KMS-11 (cell line): ENCODE measurements at regions not wholly inside any gene's neighbourhood (a gene's known extent, or its start where the extent isn't known, plus 50 kb on each side); places are given as distances from the start of the nearest gene placed in this dataset.

Source experiments
- H2AFZ ChIP-seq: fragments of 200-600 bp; sonication (generic); 2 replicates; pipeline ENCODE4 v1.6.1; 2016; ENCODE audit warnings: antibody characterized with exemption, mixed run types, low read depth
- H3K27ac ChIP-seq: fragments of 200-600 bp; sonication (generic); 2 replicates; pipeline ENCODE4 v1.6.1; 2016; ENCODE audit warnings: mild to moderate bottlenecking, mixed run types
- H3K27me3 ChIP-seq: fragments of 200-600 bp; sonication (generic); 2 replicates; pipeline ENCODE4 v1.6.1; 2017; ENCODE audit warnings: mild to moderate bottlenecking, low read depth, mixed run types, moderate library complexity; ENCODE audit not compliant: insufficient read depth
- H3K36me3 ChIP-seq: fragments of 200-600 bp; sonication (generic); 2 replicates; pipeline ENCODE4 v1.6.1; 2017; ENCODE audit warnings: mild to moderate bottlenecking, mixed run types; ENCODE audit not compliant: insufficient read depth
- H3K4me1 ChIP-seq: fragments of 200-600 bp; sonication (generic); 2 replicates; pipeline ENCODE4 v1.6.1; 2016; ENCODE audit warnings: mild to moderate bottlenecking, low read depth, mixed run types; ENCODE audit not compliant: poor library complexity, severe bottlenecking
- H3K4me2 ChIP-seq: fragments of 200-600 bp; sonication (generic); 2 replicates; pipeline ENCODE4 v1.7.0; 2016; ENCODE audit warnings: mild to moderate bottlenecking, mixed run types
- H3K4me3 ChIP-seq: fragments of 200-600 bp; sonication (generic); IDR thresholded peaks from 2 replicates; pipeline ENCODE4 v1.6.1; 2017; ENCODE audit warnings: low read depth, low read length, mixed read lengths; ENCODE audit not compliant: insufficient read depth
- H3K79me2 ChIP-seq: fragments of 200-600 bp; sonication (generic); 2 replicates; pipeline ENCODE4 v1.6.1; 2016; ENCODE audit warnings: low read depth, mixed run types; ENCODE audit not compliant: insufficient read depth
- H3K9ac ChIP-seq: fragments of 200-600 bp; sonication (generic); 2 replicates; pipeline ENCODE4 v1.6.1; 2016; ENCODE audit warnings: mild to moderate bottlenecking, mixed run types
- H4K20me1 ChIP-seq: fragments of 200-600 bp; sonication (generic); 2 replicates; pipeline ENCODE4 v1.6.1; 2016; ENCODE audit warnings: mild to moderate bottlenecking, mixed run types; ENCODE audit not compliant: insufficient read depth
- TF ChIP-seq, protein P1 (sequence below): fragments of 200-600 bp; sonication (generic); conservative IDR thresholded peaks from 2 replicates; pipeline ENCODE4 v1.6.1; 2017; ENCODE audit warnings: low read depth, mild to moderate bottlenecking, antibody characterized with exemption, low read length, moderate library complexity, mixed read lengths

DNA sequence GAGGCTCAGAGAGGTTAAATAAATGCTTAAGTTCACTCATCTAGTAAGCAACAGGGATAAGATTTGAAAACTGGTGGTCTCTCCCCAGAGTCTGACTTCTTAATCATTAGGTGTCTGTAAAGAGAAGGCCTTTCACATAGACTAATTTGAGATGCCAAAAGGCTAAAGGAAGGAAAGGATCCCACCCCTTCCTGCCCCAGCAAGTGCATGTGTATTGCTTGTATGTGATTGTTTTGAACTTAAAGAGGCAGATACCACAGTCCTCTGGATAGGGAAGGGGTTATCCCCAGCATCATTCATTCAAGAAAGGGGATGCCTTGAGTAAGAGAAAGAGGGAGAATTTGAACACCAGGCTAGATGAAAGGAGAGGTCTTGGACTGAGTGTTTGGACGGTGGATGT is 192.0 kb downstream of the OGFRL1 start:
- Histone ChIP-seq H3K27me3 (no peaks in the 10 kb centered on the region), H3K4me1 (peaks cover 19% of the 10 kb centered on the region), H3K27ac (no peak overlapping the region), H4K20me1 (no peaks in the 10 kb centered on the region), H3K9ac (no peak overlapping the region), H3K36me3 (no peaks in the 10 kb centered on the region), H2AFZ (no peak overlapping the region), H3K4me3 (no peak overlapping the region), H3K4me2 (no peak overlapping the region), H3K79me2 (no peaks in the 10 kb centered on the region)
- TF ChIP-seq, protein P1, sequence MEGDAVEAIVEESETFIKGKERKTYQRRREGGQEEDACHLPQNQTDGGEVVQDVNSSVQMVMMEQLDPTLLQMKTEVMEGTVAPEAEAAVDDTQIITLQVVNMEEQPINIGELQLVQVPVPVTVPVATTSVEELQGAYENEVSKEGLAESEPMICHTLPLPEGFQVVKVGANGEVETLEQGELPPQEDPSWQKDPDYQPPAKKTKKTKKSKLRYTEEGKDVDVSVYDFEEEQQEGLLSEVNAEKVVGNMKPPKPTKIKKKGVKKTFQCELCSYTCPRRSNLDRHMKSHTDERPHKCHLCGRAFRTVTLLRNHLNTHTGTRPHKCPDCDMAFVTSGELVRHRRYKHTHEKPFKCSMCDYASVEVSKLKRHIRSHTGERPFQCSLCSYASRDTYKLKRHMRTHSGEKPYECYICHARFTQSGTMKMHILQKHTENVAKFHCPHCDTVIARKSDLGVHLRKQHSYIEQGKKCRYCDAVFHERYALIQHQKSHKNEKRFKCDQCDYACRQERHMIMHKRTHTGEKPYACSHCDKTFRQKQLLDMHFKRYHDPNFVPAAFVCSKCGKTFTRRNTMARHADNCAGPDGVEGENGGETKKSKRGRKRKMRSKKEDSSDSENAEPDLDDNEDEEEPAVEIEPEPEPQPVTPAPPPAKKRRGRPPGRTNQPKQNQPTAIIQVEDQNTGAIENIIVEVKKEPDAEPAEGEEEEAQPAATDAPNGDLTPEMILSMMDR, result no peak

DNA sequence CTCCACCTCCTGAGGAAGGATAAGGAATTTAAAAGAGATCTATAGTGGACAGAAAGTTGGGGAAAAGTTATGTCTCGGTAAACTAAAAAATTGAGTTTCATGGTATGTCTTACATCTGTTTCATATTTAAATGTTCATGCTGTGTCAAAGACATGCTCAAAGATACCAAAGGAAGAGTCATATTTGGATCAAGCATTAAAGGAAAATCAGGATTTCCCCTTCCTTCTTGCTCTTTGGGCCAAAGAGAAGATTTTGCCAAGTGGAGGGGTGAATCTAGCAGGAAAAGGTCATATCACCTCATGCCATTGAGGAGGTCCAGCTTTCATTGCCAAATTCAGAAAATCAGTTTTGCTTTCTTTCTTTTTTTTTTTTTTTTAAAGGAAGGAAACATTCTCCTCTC is 192.4 kb downstream of the OGFRL1 start:
- Histone ChIP-seq H3K79me2 (no peaks in the 10 kb centered on the region), H3K27me3 (no peaks in the 10 kb centered on the region), H3K4me3 (no peak overlapping the region), H2AFZ (no peak overlapping the region), H3K4me2 (no peak overlapping the region), H3K9ac (no peak overlapping the region), H3K27ac (no peak overlapping the region), H3K4me1 (peaks cover 19% of the 10 kb centered on the region), H4K20me1 (no peaks in the 10 kb centered on the region), H3K36me3 (no peaks in the 10 kb centered on the region)
- TF ChIP-seq, protein P1, result no peak

DNA sequence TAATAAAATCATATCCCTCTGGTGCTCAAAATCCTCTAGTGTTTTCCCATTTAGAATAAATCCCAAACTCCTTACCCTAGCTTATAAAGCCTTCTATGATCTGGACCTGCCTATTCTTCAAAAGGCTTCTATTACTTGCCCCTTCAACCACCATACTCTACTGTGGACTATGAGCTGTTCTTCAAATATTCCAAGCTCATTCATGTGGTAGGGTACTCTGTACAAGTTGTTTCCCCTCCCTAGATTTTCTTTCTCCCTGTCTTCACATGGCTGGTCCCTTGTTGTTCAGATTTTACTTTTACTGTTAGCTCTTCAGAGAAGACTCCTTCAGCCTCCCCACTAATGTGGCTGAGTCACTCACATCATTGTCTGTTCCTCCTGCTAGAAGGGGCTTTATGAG is 193.2 kb downstream of the OGFRL1 start:
- H3K4me1 ChIP-seq, result peaks cover 19% of the 10 kb centered on the region
- H3K4me3 ChIP-seq, result no peak overlapping the region
- TF ChIP-seq, protein P1, result no peak
- H4K20me1 ChIP-seq, result no peaks in the 10 kb centered on the region
- no peak overlapping the region for H3K27ac ChIP-seq
- H3K79me2 ChIP-seq, result no peaks in the 10 kb centered on the region
- no peak overlapping the region for H3K4me2 ChIP-seq
- no peaks in the 10 kb centered on the region for H3K27me3 ChIP-seq
- H3K9ac ChIP-seq, result no peak overlapping the region
- H2AFZ ChIP-seq, result no peak overlapping the region
- no peaks in the 10 kb centered on the region for H3K36me3 ChIP-seq

- Histone ChIP-seq H3K27ac (no peak overlapping the region), H3K4me3 (no peak overlapping the region), H2AFZ (no peak overlapping the region), H3K9ac (no peak overlapping the region), H3K27me3 (no peaks in the 10 kb centered on the region), H3K4me2 (no peak overlapping the region), H3K79me2 (no peaks in the 10 kb centered on the region), H3K36me3 (no peaks in the 10 kb centered on the region), H3K4me1 (peaks cover 19% of the 10 kb centered on the region), H4K20me1 (no peaks in the 10 kb centered on the region)
- TF ChIP-seq, protein P1, result no peak
Observed at GRCh38 chr6:71482742-71483141, 194.1 kb downstream of the OGFRL1 start.
